GM12872 (cell line): ENCODE measurements at regions not wholly inside any gene's neighbourhood (a gene's known extent, or its start where the extent isn't known, plus 50 kb on each side); places are given as distances from the start of the nearest gene placed in this dataset.

Experiments used
- TF ChIP-seq, protein P1 (sequence below): IDR thresholded peaks from 3 replicates; pipeline ENCODE4 v1.5.1; 2011; ENCODE audit warnings: low read depth, mild to moderate bottlenecking, low read length, moderate library complexity; ENCODE audit not compliant: insufficient read depth

DNA sequence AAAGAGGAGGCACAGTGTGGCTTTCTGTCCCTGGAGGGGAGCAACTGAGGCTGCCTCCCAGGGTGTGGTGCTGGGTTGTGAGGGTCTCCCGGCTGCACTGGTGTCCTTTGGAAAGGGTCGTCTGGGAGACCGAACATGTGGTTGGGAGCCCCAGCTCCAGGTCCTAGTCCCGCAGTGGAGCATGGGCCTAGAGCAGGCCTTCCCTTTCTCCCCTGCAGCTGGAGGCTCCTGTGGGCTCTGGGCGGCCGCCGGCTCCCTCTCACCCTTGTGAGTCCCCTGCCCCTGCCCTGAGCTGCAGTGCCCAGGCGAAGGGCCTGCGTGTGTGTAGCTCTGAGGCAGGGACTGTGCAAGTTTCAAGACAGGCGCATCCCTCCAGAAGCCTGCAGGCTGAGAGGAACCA is 1492.7 kb downstream of the BRD1 start:
- TF ChIP-seq, protein P1, sequence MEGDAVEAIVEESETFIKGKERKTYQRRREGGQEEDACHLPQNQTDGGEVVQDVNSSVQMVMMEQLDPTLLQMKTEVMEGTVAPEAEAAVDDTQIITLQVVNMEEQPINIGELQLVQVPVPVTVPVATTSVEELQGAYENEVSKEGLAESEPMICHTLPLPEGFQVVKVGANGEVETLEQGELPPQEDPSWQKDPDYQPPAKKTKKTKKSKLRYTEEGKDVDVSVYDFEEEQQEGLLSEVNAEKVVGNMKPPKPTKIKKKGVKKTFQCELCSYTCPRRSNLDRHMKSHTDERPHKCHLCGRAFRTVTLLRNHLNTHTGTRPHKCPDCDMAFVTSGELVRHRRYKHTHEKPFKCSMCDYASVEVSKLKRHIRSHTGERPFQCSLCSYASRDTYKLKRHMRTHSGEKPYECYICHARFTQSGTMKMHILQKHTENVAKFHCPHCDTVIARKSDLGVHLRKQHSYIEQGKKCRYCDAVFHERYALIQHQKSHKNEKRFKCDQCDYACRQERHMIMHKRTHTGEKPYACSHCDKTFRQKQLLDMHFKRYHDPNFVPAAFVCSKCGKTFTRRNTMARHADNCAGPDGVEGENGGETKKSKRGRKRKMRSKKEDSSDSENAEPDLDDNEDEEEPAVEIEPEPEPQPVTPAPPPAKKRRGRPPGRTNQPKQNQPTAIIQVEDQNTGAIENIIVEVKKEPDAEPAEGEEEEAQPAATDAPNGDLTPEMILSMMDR, result no peak

DNA sequence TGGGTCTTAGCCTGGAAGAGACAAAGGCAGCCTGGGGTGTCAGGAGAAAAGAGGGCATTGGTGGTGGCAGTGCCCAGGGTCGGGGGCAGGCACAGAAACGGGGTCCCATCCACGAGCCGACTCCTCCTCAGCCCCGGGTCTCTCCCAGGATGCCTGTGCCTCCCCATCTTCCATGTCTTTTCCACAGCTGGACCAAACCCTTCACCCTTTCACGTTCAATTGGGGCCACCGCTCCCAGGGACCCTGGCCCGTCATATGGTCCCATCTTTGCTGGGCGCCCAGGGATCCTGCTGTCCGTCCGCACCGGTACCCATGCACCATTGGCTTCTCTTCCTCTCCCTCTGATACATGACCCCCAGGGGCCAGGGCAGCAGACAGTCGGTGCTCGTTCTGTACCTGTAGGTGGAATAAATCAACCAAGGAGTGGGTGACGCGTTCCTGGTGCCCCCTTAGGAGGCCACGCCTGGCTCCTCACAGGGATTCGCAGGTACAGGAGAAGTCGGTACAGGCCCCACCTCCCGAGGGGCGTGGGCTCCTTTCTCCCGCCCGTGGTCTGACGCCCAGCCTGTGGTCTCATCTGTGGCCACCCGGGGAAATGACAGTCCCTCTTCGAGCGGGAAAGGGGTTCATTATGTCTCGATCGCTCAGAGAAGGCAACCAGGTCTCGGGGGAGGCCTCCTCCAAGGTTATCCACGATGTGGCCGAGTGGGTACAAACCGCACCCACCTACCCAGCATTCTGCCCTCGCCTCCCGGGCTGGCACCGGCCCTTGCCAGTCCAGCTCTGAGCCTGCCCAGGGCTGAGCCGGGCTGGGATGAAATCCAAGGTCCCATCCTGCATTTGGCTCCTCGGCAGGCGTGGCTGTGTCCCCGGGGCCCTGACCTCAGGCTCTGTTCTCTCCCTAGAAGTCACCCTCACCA is 1493.6 kb downstream of the BRD1 start:
- TF ChIP-seq, protein P1, result no peak

DNA sequence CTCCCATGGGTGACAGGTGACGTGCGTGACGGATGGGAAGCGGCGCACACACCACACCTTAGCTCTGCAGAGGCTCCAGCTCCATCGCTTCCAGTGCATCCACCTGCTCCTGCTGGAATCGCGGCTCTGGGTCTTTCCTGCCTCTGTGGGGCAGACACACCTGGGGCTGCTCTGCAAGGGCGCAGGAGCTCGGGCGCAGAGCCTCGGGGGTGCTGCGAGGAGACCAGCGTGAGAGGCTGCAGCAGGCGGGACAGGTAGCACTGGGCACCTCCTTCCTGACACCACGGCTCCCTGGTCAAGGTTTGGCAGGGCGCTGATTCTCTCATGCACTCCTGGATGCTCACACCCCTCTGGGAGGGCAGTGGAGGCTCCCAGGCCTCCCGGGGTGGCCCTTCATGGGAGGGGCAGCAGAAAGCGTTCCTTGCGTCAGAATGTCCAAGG is 1494.3 kb downstream of the BRD1 start:
- TF ChIP-seq, protein P1, result no peak

DNA sequence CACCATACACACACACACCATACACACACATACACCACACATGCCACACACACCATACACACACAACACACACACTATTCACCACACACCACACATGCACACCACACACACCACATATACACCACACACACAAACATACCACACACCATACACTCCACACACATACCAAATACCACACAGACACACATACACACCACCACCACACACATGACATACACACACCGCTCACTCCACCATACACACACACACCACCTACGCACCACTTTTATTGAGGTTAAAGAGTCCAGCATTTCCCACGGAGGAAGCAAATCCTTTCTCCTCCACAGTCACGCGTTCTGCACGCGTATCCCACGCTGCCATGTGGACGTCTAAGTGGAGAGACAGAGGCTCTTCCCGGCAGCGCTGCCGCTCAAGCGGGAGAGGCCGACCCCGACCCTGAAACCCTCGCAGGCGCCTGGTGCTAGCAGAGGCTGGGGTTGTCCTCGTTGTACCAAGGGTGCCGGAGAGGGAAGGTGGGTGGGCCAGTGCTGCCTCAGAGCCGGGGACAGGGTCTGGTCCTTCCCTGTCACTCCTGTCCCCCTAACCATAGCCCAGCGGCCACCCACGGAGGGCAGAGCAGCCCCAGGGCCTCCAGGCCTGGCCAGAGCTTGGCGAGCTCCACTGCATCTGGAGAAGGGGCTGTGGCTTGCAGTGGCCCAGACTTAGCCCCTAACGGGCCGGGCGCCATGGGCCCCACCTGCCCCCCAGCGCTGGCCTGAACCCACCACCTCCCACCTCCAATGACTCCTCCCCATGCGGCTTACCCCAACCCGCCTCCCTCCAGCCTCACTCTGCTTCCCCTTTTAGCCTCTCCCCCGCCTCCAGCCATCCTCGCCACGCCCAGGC is 1495.0 kb downstream of the BRD1 start:
- TF ChIP-seq, protein P1, result no peak

DNA sequence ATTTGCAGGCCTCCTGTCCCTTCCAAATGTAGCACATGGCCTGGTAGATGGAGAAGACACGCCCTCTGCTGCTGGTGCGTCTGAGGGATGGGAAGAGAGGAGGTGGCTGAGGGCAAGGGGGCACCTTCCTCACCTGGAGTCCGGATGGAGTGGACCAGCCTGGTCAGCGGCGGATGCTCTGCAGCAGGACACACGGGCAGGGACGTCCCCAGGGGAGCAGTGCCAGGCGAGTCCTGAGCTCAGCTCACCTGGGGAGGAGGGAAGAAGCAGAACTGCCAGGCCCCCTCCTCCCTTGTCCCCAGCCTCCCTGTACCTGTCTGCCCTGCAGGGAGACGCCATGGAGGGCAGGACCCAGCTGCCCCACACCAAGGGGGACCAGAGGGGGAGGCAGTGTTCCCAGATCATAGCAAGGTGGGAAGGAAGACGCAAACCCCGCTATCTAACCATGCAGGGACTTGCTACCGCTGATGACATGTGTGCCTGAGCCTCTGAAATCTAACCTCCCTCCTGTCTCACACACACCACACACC is 1495.9 kb downstream of the BRD1 start:
- TF ChIP-seq, protein P1, result no peak

DNA sequence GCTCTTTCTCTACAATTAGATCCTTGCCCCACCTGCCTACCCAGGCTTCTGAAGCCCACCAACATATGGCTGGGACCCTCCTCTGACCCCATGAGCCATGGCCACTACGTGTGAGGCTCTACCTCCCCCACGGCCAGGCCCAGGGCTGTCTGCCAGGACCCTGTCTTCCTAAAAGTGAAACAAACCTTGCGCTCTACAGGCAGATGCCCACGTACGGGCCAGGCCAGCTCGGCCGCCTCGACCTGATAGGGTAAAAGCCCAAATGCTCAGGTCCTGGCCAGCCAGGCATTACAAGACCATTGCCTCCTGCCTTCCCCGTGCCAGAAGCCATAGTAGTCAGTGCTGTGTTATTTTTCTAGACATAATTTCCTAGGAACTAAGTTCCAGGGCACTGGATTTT is 1496.4 kb downstream of the BRD1 start:
- TF ChIP-seq, protein P1, result no peak

DNA sequence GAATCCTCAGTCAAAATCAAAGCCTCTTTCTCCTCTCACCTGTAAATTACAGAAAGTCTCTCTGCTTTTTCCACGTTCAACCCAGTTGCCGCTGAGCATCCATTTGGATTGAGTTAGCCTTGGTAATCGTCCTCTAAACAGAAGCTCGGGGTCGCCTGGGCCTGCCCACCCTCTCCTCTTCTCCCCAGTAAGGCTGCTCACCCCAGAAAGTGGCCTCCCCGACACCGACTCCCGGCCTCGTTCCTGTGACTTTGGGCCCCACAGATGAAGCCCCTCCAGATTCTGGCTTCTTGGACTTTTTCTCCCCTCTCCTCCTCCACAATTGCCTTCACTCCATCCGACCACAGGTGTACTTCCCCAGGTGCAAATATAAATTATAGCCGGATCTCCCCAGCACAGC is 1500.0 kb downstream of the BRD1 start:
- TF ChIP-seq, protein P1, result no peak
